ENCODE measurements at regions not wholly inside any gene's neighbourhood (a gene's known extent, or its start where the extent isn't known, plus 50 kb on each side); places are given as distances from the start of the nearest gene placed in this dataset.

GRCh38 chr3:159925248-159925647 lies 63.4 kb upstream of the IL12A start:
- H3K4me1 Mint-ChIP-seq: peaks cover 2% of the 10 kb centered on the region
- no peaks in the 10 kb centered on the region for H3K9me3 ChIP-seq (ENCODE audit: control insufficient read depth, low read length)
- no peaks in the 10 kb centered on the region for H3K36me3 ChIP-seq (ENCODE audit: control insufficient read depth, insufficient read depth, low read length)
- no peak for DNase-seq
- no peaks in the 10 kb centered on the region for H3K36me3 Mint-ChIP-seq (ENCODE audit: low read depth)
- H3K9ac ChIP-seq (ENCODE audit: extremely low read depth, low read length, poor library complexity, severe bottlenecking): no peak overlapping the region
- no peak overlapping the region for H3K27ac Mint-ChIP-seq
- 93 to 100% methylated on average over 1 of the region's 1 CpG for WGBS, 2 experiments (ENCODE audit: insufficient coverage in 1 of 2, insufficient read length in 1 of 2)
- no peak overlapping the region for H3K4me3 ChIP-seq (ENCODE audit: low read length)
- H3K27me3 ChIP-seq (ENCODE audit: control insufficient read depth, insufficient read depth, low read length, poor library complexity, severe bottlenecking): no peaks in the 10 kb centered on the region
- no peaks in the 10 kb centered on the region for H3K27me3 Mint-ChIP-seq (ENCODE audit: insufficient read depth)
- no peak overlapping the region for H3K4me3 Mint-ChIP-seq
- no peak overlapping the region for H3K27ac ChIP-seq (ENCODE audit: low read depth, low read length)
- TF ChIP-seq CTCF (conservative IDR thresholded peaks at IDR 0.05): no peak
- H3K4me1 ChIP-seq (ENCODE audit: control insufficient read depth, insufficient read depth, low read length): peaks cover 4% of the 10 kb centered on the region
- no peaks in the 10 kb centered on the region for H3K9me3 Mint-ChIP-seq

- H3K27ac Mint-ChIP-seq: no peak overlapping the region
- no peaks in the 10 kb centered on the region for H3K36me3 Mint-ChIP-seq (ENCODE audit: low read depth)
- no peak overlapping the region for H3K4me3 ChIP-seq (ENCODE audit: low read length)
- peaks cover 4% of the 10 kb centered on the region for H3K4me1 ChIP-seq (ENCODE audit: control insufficient read depth, insufficient read depth, low read length)
- H3K27me3 Mint-ChIP-seq (ENCODE audit: insufficient read depth): no peaks in the 10 kb centered on the region
- H3K4me3 Mint-ChIP-seq: no peak overlapping the region
- no peaks in the 10 kb centered on the region for H3K9me3 ChIP-seq (ENCODE audit: control insufficient read depth, low read length)
- TF ChIP-seq CTCF (conservative IDR thresholded peaks at IDR 0.05): no peak
- H3K9ac ChIP-seq (ENCODE audit: extremely low read depth, low read length, poor library complexity, severe bottlenecking): no peak overlapping the region
- peaks cover 4% of the 10 kb centered on the region for H3K9me3 Mint-ChIP-seq
- no peak overlapping the region for H3K27ac ChIP-seq (ENCODE audit: low read depth, low read length)
- no peaks in the 10 kb centered on the region for H3K27me3 ChIP-seq (ENCODE audit: control insufficient read depth, insufficient read depth, low read length, poor library complexity, severe bottlenecking)
- WGBS, 2 experiments (ENCODE audit: insufficient coverage in 1 of 2, insufficient read length in 1 of 2): 80 to 95% methylated on average over 1 to 4 of the region's 5 CpGs
- H3K36me3 ChIP-seq (ENCODE audit: control insufficient read depth, insufficient read depth, low read length): no peaks in the 10 kb centered on the region
- no peak for DNase-seq
- peaks cover 2% of the 10 kb centered on the region for H3K4me1 Mint-ChIP-seq
Observed at GRCh38 chr3:159926573-159926972, 62.1 kb upstream of the IL12A start.

- Histone ChIP-seq H3K9me3 (ENCODE audit: control insufficient read depth, low read length) (no peaks in the 10 kb centered on the region), H3K27ac (ENCODE audit: low read depth, low read length) (no peak overlapping the region), H3K36me3 (ENCODE audit: control insufficient read depth, insufficient read depth, low read length) (no peaks in the 10 kb centered on the region), H3K27me3 (ENCODE audit: control insufficient read depth, insufficient read depth, low read length, poor library complexity, severe bottlenecking) (no peaks in the 10 kb centered on the region), H3K9ac (ENCODE audit: extremely low read depth, low read length, poor library complexity, severe bottlenecking) (no peak overlapping the region), H3K4me1 (ENCODE audit: control insufficient read depth, insufficient read depth, low read length) (peaks cover 4% of the 10 kb centered on the region), H3K4me3 (ENCODE audit: low read length) (no peak overlapping the region)
- Mint-ChIP-seq H3K4me1 (peaks cover 2% of the 10 kb centered on the region), H3K27me3 (ENCODE audit: insufficient read depth) (no peaks in the 10 kb centered on the region), H3K27ac (no peak overlapping the region), H3K36me3 (ENCODE audit: low read depth) (no peaks in the 10 kb centered on the region), H3K4me3 (no peak overlapping the region), H3K9me3 (peaks cover 15% of the 10 kb centered on the region)
- TF ChIP-seq CTCF (conservative IDR thresholded peaks at IDR 0.05): no peak
- 94 to 96% methylated on average over 2 of the region's 2 CpGs for WGBS, 2 experiments (ENCODE audit: insufficient coverage in 1 of 2, insufficient read length in 1 of 2)
- no peak for DNase-seq
Observed at GRCh38 chr3:159928071-159928491, 60.6 kb upstream of the IL12A start.

Measured in endodermal cell (in vitro differentiated cells).